ENCODE measurements at regions not wholly inside any gene's neighbourhood (a gene's known extent, or its start where the extent isn't known, plus 50 kb on each side); places are given as distances from the start of the nearest gene placed in this dataset.
A peak's percentile ranks its signal among the peaks of the same experiment; 100 is the strongest.

- no peaks in the 10 kb centered on the region for H3K27me3 ChIP-seq (ENCODE audit: control insufficient read depth in 1 of 2, insufficient read depth in 2 of 2, low read length in 2 of 2)
- no peak for FAIRE-seq
- in situ Hi-C loops (cut with HindIII; ENCODE audit: extremely low pct_ligation_motif_present, low pct_unique_long_range_greater_than_20kb) (no loop called here), intact Hi-C loops (cut with micrococcal nuclease; ENCODE audit: unreplicated experiment) (no loop called here)
- ChIA-PET CTCF (ENCODE audit: low intra/inter-chr PET ratio, low total read pairs) (no interaction called here), POLR2A (interaction anchor here (0.6 to 14.0 kb wide), 4 partner anchors 12 to 189 kb away, joined by 3 to 763 read pairs (median 5); partner anchors contain the start of gene RRBP1)
- no peaks in the 10 kb centered on the region for H3K9me3 ChIP-seq (ENCODE audit: low read length)
- no peak overlapping the region for H3K9ac ChIP-seq (ENCODE audit: insufficient read depth, low read depth, low read length)
- H2AFZ ChIP-seq (ENCODE audit: low read length) = no peak overlapping the region
- peaks cover 79% of the 10 kb centered on the region for H3K4me1 ChIP-seq (ENCODE audit: insufficient read depth, low read length)
- H4K20me1 ChIP-seq (ENCODE audit: insufficient read depth, low read length) = no peaks in the 10 kb centered on the region
- H3K4me3 ChIP-seq (replicated peaks in 1 of 3; ENCODE audit: insufficient read depth in 1 of 3, low read depth in 2 of 3, low read length in 3 of 3) = no peak overlapping the region
- DNase-seq (ENCODE audit: low spot score) = no peak
- no peaks in the 10 kb centered on the region for H3K36me3 ChIP-seq (replicated peaks in 1 of 2; ENCODE audit: control insufficient read depth in 1 of 2, insufficient read depth in 2 of 2, low read length in 2 of 2)
- H3K27ac ChIP-seq (ENCODE audit: extremely low read length, insufficient read depth, low read length) = no peak overlapping the region
- WGBS (ENCODE audit: low lambda C conversion rate) = 97% methylated on average over 4 of the region's 4 CpGs
- TF ChIP-seq TBX2 (CRISPR knock-in tag; IDR thresholded peaks at IDR 0.05; ENCODE audit: borderline replicate concordance) (0 out of 2 replicates have a peak, but pooled peaks have one; percentile 28), ARID5B (CRISPR knock-in tag; IDR thresholded peaks at IDR 0.05) (no peak)
- ATAC-seq = no peak
- no peak overlapping the region for H3K4me2 ChIP-seq (ENCODE audit: low read depth, low read length)
- no peaks in the 10 kb centered on the region for H3K79me2 ChIP-seq (ENCODE audit: insufficient read depth, low read length)
- BruUV-seq (replicated peaks) = no TSS peak
Measured at GRCh38 chr20:17871886-17872285, 96.7 kb downstream of the SNX5 start.

- in situ Hi-C loops (cut with HindIII; ENCODE audit: extremely low pct_ligation_motif_present, low pct_unique_long_range_greater_than_20kb) (no loop called here), intact Hi-C loops (cut with micrococcal nuclease; ENCODE audit: unreplicated experiment) (no loop called here)
- ChIA-PET POLR2A (interaction anchor here (0.6 to 18.0 kb wide), 5 partner anchors 11 to 189 kb away, joined by 3 to 763 read pairs (median 6); partner anchors contain the start of gene RRBP1), CTCF (ENCODE audit: low intra/inter-chr PET ratio, low total read pairs) (no interaction called here)
- no peak overlapping the region for H2AFZ ChIP-seq (ENCODE audit: low read length)
- H3K27ac ChIP-seq (ENCODE audit: extremely low read length, insufficient read depth, low read length) = no peak overlapping the region
- no peaks in the 10 kb centered on the region for H3K79me2 ChIP-seq (ENCODE audit: insufficient read depth, low read length)
- no peak overlapping the region for H3K4me2 ChIP-seq (ENCODE audit: low read depth, low read length)
- H3K4me1 ChIP-seq (ENCODE audit: insufficient read depth, low read length) = peaks cover 77% of the 10 kb centered on the region
- ATAC-seq (no peak), FAIRE-seq (no peak), DNase-seq (ENCODE audit: low spot score) (no peak)
- no peak overlapping the region for H3K9ac ChIP-seq (ENCODE audit: insufficient read depth, low read depth, low read length)
- no peaks in the 10 kb centered on the region for H3K36me3 ChIP-seq (replicated peaks in 1 of 2; ENCODE audit: control insufficient read depth in 1 of 2, insufficient read depth in 2 of 2, low read length in 2 of 2)
- no peaks in the 10 kb centered on the region for H3K9me3 ChIP-seq (ENCODE audit: low read length)
- no peaks in the 10 kb centered on the region for H4K20me1 ChIP-seq (ENCODE audit: insufficient read depth, low read length)
- no peaks in the 10 kb centered on the region for H3K27me3 ChIP-seq (ENCODE audit: control insufficient read depth in 1 of 2, insufficient read depth in 2 of 2, low read length in 2 of 2)
- no peak overlapping the region for H3K4me3 ChIP-seq (replicated peaks in 1 of 3; ENCODE audit: insufficient read depth in 1 of 3, low read depth in 2 of 3, low read length in 3 of 3)
- no TSS peak for BruUV-seq (replicated peaks)
- TF ChIP-seq, protein P1, sequence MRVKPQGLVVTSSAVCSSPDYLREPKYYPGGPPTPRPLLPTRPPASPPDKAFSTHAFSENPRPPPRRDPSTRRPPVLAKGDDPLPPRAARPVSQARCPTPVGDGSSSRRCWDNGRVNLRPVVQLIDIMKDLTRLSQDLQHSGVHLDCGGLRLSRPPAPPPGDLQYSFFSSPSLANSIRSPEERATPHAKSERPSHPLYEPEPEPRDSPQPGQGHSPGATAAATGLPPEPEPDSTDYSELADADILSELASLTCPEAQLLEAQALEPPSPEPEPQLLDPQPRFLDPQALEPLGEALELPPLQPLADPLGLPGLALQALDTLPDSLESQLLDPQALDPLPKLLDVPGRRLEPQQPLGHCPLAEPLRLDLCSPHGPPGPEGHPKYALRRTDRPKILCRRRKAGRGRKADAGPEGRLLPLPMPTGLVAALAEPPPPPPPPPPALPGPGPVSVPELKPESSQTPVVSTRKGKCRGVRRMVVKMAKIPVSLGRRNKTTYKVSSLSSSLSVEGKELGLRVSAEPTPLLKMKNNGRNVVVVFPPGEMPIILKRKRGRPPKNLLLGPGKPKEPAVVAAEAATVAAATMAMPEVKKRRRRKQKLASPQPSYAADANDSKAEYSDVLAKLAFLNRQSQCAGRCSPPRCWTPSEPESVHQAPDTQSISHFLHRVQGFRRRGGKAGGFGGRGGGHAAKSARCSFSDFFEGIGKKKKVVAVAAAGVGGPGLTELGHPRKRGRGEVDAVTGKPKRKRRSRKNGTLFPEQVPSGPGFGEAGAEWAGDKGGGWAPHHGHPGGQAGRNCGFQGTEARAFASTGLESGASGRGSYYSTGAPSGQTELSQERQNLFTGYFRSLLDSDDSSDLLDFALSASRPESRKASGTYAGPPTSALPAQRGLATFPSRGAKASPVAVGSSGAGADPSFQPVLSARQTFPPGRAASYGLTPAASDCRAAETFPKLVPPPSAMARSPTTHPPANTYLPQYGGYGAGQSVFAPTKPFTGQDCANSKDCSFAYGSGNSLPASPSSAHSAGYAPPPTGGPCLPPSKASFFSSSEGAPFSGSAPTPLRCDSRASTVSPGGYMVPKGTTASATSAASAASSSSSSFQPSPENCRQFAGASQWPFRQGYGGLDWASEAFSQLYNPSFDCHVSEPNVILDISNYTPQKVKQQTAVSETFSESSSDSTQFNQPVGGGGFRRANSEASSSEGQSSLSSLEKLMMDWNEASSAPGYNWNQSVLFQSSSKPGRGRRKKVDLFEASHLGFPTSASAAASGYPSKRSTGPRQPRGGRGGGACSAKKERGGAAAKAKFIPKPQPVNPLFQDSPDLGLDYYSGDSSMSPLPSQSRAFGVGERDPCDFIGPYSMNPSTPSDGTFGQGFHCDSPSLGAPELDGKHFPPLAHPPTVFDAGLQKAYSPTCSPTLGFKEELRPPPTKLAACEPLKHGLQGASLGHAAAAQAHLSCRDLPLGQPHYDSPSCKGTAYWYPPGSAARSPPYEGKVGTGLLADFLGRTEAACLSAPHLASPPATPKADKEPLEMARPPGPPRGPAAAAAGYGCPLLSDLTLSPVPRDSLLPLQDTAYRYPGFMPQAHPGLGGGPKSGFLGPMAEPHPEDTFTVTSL (CRISPR knock-in tag; IDR thresholded peaks at IDR 0.05; ENCODE audit: borderline replicate concordance) = 0 out of 2 replicates have a peak, but pooled peaks have one; percentile 16
- TF ChIP-seq SKI (IDR thresholded peaks at IDR 0.05; ENCODE audit: partially characterized antibody) = no peak
- 65% methylated on average over 2 of the region's 2 CpGs for WGBS (ENCODE audit: low lambda C conversion rate)
Measured at GRCh38 chr20:17871181-17871580, 97.4 kb downstream of the SNX5 start.

Measured in HepG2 (cell line).